Lung (tissue), 11 donors: ENCODE measurements at regions not wholly inside any gene's neighbourhood (a gene's known extent, or its start where the extent isn't known, plus 50 kb on each side); places are given as distances from the start of the nearest gene placed in this dataset.
"Not testable (repeated sequence)": the region's sequence is repeated elsewhere in the genome, so short reads cannot be mapped to it uniquely, and the experiment has no call there.

Experiments
- ATAC-seq: fragments of 200-7000 bp; cut with Tn5 transposase; one replicate; pipeline ENCODE4 v1.9.1; 2020; ENCODE audit warnings: moderate number of reproducible peaks; ENCODE audit not compliant: insufficient read depth, low FRiP score
- DNase-seq, 3 donors: peaks; one replicate each; pipeline ENCODE4 v3.0.0-alpha.2; 2013 to 2017
- H3K27ac ChIP-seq, 2 donors: one replicate each; pipeline ENCODE4 v1.5.1; 2013; ENCODE audit warnings: mild to moderate bottlenecking in 2 of 2, moderate library complexity in 2 of 2, control low read depth in 1 of 2, inconsistent platforms in 1 of 2, low read depth in 1 of 2, low read length in 1 of 2
- H3K27me3 ChIP-seq, 3 donors: one replicate each; pipeline ENCODE4 v1.5.1; 2013; ENCODE audit warnings: low read length in 2 of 3; ENCODE audit not compliant: control insufficient read depth in 3 of 3, insufficient read depth in 3 of 3
- H3K36me3 ChIP-seq, 4 donors: one replicate each; pipeline ENCODE4 v1.5.1; 2013; ENCODE audit warnings: low read length in 4 of 4, mild to moderate bottlenecking in 1 of 4, moderate library complexity in 1 of 4; ENCODE audit not compliant: control insufficient read depth in 4 of 4, insufficient read depth in 4 of 4
- H3K4me1 ChIP-seq, 5 donors: one replicate each; pipeline ENCODE4 v1.5.1; 2013; ENCODE audit warnings: low read length in 5 of 5, mild to moderate bottlenecking in 2 of 5, moderate library complexity in 1 of 5; ENCODE audit not compliant: control insufficient read depth in 5 of 5, insufficient read depth in 5 of 5
- H3K4me3 ChIP-seq: one replicate; pipeline ENCODE4 v1.5.1; 2013; ENCODE audit warnings: mild to moderate bottlenecking, control low read depth, moderate library complexity
- H3K9ac ChIP-seq, 2 donors: one replicate each; pipeline ENCODE4 v1.5.1; 2013; ENCODE audit warnings: low read length in 2 of 2, control low read depth in 1 of 2; ENCODE audit not compliant: insufficient read depth in 1 of 2
- H3K9me3 ChIP-seq, 4 donors: one replicate each; pipeline ENCODE4 v1.5.1; 2013; ENCODE audit warnings: low read length in 3 of 4, mild to moderate bottlenecking in 1 of 4, moderate library complexity in 1 of 4; ENCODE audit not compliant: control insufficient read depth in 4 of 4, insufficient read depth in 3 of 4
- WGBS, 2 donors: extraction: QIAGEN DNeasy Blood & Tissue Kit; methylation state at CpG; one replicate each; pipeline ENCODE4 v1.1.7; 2013; 5-methylcytosine and 5-hydroxymethylcytosine counted together
- TF ChIP-seq, protein P1 (sequence below): IDR thresholded peaks from 2 replicates; pipeline ENCODE4 v1.5.1; 2012; ENCODE audit warnings: mild to moderate bottlenecking; ENCODE audit errors: control extremely low read depth, extremely low read depth
- donor health status: control.
- donor health status: control.
- donor health status: Bipolar disorder and iron deficiency.
- donor health status: healthy.
- donor health status: DM: yes; HTN: yes; CAD: no.

DNA sequence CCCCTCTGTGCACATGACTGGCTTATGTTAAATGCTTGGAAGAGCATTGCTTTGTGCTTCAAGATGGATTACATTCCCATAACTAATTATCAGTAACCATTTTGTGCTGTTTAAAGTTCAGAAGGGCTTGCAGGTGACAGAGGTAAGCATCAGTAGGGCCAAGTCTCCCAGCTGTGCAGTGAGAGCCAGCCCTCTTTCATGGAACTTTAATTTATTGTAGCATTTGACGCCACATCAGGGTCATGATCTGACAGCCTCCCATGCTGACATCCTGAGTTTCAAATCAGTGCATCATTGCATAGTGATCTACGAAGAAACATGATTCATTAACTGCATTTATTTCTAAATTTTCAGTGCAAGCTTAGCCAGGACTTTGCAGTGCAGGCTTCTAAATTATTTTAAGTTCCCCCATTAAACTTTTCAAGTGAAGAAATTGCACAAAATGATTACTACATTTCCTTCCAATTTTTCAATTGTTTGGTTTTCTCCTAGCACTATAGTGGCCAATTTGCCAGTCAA is 380.9 kb downstream of the UTRN start:
- ATAC-seq (no peak), DNase-seq (no peak)
- H3K9me3 ChIP-seq = no peaks in the 10 kb centered on the region
- no peak overlapping the region for H3K27ac ChIP-seq
- no peak overlapping the region for H3K9ac ChIP-seq
- no peak overlapping the region for H3K4me3 ChIP-seq
- H3K4me1 ChIP-seq = peaks cover 0 to 4% (median 2%) of the 10 kb centered on the region in 5 donors
- H3K36me3 ChIP-seq = peaks cover 0 to 1% (median 0%) of the 10 kb centered on the region in 4 donors
- TF ChIP-seq, protein P1, sequence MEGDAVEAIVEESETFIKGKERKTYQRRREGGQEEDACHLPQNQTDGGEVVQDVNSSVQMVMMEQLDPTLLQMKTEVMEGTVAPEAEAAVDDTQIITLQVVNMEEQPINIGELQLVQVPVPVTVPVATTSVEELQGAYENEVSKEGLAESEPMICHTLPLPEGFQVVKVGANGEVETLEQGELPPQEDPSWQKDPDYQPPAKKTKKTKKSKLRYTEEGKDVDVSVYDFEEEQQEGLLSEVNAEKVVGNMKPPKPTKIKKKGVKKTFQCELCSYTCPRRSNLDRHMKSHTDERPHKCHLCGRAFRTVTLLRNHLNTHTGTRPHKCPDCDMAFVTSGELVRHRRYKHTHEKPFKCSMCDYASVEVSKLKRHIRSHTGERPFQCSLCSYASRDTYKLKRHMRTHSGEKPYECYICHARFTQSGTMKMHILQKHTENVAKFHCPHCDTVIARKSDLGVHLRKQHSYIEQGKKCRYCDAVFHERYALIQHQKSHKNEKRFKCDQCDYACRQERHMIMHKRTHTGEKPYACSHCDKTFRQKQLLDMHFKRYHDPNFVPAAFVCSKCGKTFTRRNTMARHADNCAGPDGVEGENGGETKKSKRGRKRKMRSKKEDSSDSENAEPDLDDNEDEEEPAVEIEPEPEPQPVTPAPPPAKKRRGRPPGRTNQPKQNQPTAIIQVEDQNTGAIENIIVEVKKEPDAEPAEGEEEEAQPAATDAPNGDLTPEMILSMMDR = no peak
- no peaks in the 10 kb centered on the region for H3K27me3 ChIP-seq
- 53 to 70% methylated on average over 2 of the region's 2 CpGs for WGBS, 2 donors

DNA sequence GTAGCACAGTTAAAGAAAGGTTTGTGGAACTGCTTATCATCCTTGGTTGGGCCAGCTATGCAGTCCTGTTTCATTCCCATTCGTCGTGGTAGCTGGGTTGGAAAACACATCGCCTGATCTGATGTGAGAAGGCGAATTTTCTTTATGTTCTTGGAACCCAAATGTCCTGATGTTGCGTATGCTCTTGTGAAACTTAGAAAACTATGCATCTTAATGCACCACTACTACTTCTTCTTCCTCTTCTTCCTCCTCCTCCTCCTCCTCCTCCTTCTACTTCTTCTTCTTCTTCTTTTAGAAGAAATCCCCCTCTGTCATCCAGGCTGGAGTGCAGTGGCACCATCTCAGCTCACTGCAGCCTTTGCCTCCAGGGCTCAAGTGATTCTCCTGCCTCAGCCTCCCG is 381.6 kb downstream of the UTRN start:
- no peak for DNase-seq
- H3K27ac ChIP-seq = no peak overlapping the region
- TF ChIP-seq, protein P1 = no peak
- ATAC-seq = no peak
- peaks cover 0 to 6% (median 0%) of the 10 kb centered on the region in 4 donors for H3K9me3 ChIP-seq
- H3K4me1 ChIP-seq = peaks cover 0 to 2% (median 0%) of the 10 kb centered on the region in 5 donors
- H3K36me3 ChIP-seq = no peaks in the 10 kb centered on the region
- H3K27me3 ChIP-seq = no peaks in the 10 kb centered on the region
- 46 to 80% methylated on average over 6 of the region's 6 CpGs for WGBS, 2 donors
- H3K9ac ChIP-seq = no peak overlapping the region
- no peak overlapping the region for H3K4me3 ChIP-seq

DNA sequence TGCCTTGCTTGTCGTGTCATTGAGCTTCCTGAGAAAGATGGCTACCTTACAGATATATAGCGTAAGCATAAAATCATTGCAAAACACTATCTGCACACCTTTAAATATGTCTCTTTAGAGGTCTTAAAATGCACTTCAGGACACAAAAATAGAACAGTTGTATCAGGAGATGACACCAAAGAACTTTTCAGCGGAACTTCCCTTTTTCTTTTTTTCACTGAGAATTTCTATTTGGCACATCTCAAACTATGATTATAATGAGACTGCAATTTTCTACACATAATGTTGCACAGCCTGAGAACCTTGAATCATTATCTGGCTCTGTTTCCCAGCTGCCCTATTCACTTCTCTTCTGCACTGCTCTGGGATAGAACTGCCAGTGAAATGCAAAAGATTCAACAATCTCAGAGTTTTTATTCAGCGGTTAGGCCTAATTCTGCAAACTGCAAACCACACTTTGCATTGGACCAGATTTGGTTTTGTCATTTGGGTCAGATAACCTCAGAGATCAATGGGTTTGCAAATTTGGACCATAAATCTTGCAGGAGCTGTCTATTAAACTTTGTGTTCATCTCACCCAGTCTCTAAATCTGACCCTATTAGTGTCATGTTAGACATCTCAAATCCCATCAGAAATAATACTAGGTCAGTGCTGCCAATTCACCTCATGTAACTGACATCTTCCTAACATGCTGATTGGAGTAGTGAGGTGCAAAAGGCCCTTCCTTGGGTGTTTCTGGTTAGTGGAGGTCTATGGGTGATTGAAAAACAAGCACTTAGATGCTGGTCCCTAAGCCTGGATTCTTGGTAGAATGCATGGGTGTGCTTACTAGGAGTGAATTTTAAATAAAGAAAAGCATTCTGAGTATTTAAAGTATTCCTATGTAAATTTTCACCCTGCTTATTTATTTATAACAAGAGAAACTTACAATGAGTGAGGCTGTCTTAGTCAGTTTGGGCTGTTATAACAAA is 382.7 kb downstream of the UTRN start:
- Histone ChIP-seq H3K9ac (no peak overlapping the region), H3K27ac (no peak overlapping the region)

DNA sequence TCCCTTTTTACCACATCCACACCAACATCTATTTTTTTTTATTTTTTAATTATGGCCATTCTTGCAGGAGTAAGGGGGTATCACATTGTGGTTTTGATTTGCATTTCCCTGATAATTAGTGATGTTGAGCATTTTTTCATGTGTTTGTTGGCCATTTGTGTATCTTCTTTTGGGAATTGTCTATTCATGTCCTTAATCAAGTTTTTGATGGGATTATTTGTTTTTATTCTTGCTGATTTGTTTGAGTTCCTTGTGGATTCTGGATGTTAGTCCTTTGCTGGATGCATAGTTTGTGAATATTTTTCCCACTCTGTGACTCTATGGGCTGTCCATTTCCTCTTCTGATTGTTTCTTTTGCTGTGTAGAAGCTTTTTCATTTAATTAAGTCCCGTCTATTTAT is 385.1 kb downstream of the UTRN start:
- not testable (repeated sequence) for DNase-seq, H3K9ac ChIP-seq, H3K36me3 ChIP-seq, H3K4me3 ChIP-seq, H3K9me3 ChIP-seq, H3K27ac ChIP-seq, H3K27me3 ChIP-seq, ATAC-seq, H3K4me1 ChIP-seq
- 97 to 98% methylated on average over 1 of the region's 1 CpG for WGBS, 2 donors

More for the DNA sequence above, 382.7 kb downstream of the UTRN start:
- DNase-seq (no peak), ATAC-seq (no peak)
- WGBS, 2 donors = 63 to 81% methylated on average over 4 of the region's 4 CpGs
- Histone ChIP-seq H3K36me3 (no peaks in the 10 kb centered on the region), H3K4me1 (peaks cover 0 to 2% (median 0%) of the 10 kb centered on the region in 5 donors), H3K4me3 (no peak overlapping the region), H3K27me3 (no peaks in the 10 kb centered on the region), H3K9me3 (peaks cover 0 to 9% (median 0%) of the 10 kb centered on the region in 4 donors)
- TF ChIP-seq, protein P1 = no peak
